LNCAP (cell line): ENCODE measurements at regions not wholly inside any gene's neighbourhood (a gene's known extent, or its start where the extent isn't known, plus 50 kb on each side); places are given as distances from the start of the nearest gene placed in this dataset.

Experiments
- TF ChIP-seq, protein P1 (sequence below): fragments of 450-650 bp; IDR thresholded peaks from 2 replicates; pipeline ENCODE4 v1.5.1; 2017; ENCODE audit warnings: mild to moderate bottlenecking

DNA sequence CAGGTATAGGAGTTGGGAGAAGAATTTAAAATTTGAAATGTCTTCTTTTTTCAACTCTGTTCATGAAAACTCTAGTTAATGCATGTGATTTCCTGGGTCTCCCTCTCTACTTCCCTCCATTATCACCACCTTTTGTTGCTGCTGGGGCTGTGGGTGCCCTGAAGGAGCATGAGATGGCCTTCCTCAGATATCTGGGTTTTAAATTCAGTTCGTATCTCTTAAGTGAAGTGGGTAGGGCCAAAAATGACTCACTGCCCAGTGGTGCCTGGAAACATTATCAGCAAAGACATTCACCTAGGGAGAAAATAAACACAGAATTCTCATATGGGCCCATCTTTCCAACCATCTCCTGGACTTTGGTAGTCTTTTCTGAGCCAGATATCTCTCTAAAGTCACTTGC lies 234.9 kb upstream of the PLEKHG7 start:
- TF ChIP-seq, protein P1, sequence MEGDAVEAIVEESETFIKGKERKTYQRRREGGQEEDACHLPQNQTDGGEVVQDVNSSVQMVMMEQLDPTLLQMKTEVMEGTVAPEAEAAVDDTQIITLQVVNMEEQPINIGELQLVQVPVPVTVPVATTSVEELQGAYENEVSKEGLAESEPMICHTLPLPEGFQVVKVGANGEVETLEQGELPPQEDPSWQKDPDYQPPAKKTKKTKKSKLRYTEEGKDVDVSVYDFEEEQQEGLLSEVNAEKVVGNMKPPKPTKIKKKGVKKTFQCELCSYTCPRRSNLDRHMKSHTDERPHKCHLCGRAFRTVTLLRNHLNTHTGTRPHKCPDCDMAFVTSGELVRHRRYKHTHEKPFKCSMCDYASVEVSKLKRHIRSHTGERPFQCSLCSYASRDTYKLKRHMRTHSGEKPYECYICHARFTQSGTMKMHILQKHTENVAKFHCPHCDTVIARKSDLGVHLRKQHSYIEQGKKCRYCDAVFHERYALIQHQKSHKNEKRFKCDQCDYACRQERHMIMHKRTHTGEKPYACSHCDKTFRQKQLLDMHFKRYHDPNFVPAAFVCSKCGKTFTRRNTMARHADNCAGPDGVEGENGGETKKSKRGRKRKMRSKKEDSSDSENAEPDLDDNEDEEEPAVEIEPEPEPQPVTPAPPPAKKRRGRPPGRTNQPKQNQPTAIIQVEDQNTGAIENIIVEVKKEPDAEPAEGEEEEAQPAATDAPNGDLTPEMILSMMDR: no peak

- TF ChIP-seq, protein P1: no peak
These were observed 236.1 kb upstream of the PLEKHG7 start for GRCh38 chr12:92466391-92467305.

- TF ChIP-seq, protein P1: no peak
These were observed 236.9 kb upstream of the PLEKHG7 start for GRCh38 chr12:92465786-92466295.

- TF ChIP-seq, protein P1: no peak
These were observed 237.9 kb upstream of the PLEKHG7 start for GRCh38 chr12:92464911-92465310.

DNA sequence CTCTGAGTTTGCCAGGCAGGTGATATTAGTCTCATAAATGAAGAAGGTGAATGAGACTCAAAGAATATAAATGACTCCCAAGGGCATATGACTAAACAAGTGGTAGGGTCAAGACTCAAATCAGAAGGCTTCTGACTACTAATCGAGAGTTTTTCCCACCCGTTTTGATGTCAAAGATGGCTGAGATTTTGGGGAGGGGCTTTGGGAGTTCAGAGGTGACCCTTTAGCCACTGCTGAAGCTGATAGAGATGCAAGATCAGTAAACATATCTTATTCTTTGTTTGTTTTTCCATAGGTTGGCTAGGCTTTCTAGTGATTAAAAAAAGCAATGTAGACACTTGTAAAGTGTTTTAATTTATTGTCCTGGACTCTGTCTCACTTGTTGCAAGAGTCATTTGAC lies 239.6 kb upstream of the PLEKHG7 start:
- TF ChIP-seq, protein P1: no peak

- TF ChIP-seq, protein P1: no peak
These were observed 240.3 kb upstream of the PLEKHG7 start for GRCh38 chr12:92462527-92462926.

DNA sequence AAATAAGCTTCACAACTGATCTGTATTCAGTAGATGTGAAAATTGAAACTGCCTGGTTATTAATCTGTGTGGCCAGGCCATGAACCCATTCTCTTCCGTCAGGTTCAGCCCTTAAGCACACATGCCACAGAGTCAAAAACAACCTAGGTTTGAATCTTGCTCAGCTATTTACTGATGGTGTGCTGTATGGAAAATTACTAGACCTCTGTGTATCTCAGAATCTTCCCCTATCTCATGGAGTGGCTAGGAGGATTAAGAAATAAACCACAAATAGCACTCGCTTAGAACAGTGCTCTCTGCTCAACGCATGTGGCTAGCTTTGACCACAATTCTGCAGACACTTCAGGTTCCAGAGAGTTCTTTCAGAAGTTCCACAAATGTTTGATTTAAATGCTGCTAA lies 240.7 kb upstream of the PLEKHG7 start:
- TF ChIP-seq, protein P1: no peak
